GM23338 (cell line): ENCODE measurements at regions not wholly inside any gene's neighbourhood (a gene's known extent, or its start where the extent isn't known, plus 50 kb on each side); places are given as distances from the start of the nearest gene placed in this dataset.

Source experiments
- ATAC-seq: fragments of 200-7000 bp; cut with Tn5 transposase; 3 replicates; pipeline ENCODE4 v1.9.1; 2020
- DNase-seq: peaks from one replicate; pipeline ENCODE4 v3.0.0-alpha.2; 2015; ENCODE audit warnings: low spot score
- H2AFZ ChIP-seq: fragments of 200-600 bp; sonication (generic); 2 replicates; pipeline ENCODE4 v1.8.0; 2016; ENCODE audit warnings: antibody characterized with exemption, mild to moderate bottlenecking, moderate library complexity
- H3F3A ChIP-seq: fragments of 200-600 bp; sonication (generic); replicated peaks from 2 replicates; pipeline ENCODE4 v1.8.0; 2017; ENCODE audit warnings: antibody characterized with exemption, mixed run types, low read depth
- H3K27ac ChIP-seq: fragments of 200-600 bp; sonication (generic); 2 replicates; pipeline ENCODE4 v1.6.1; 2016; ENCODE audit warnings: low read depth
- H3K27me3 ChIP-seq: fragments of 200-600 bp; sonication (generic); 2 replicates; pipeline ENCODE4 v1.8.0; 2016; ENCODE audit warnings: mild to moderate bottlenecking, mixed run types, moderate library complexity; ENCODE audit not compliant: insufficient read depth
- H3K36me3 ChIP-seq: fragments of 200-600 bp; sonication (generic); 2 replicates; pipeline ENCODE4 v1.8.0; 2016; ENCODE audit warnings: mild to moderate bottlenecking; ENCODE audit not compliant: insufficient read depth
- H3K4me1 ChIP-seq: fragments of 200-600 bp; sonication (generic); 2 replicates; pipeline ENCODE4 v1.8.0; 2016; ENCODE audit warnings: mild to moderate bottlenecking, moderate library complexity; ENCODE audit not compliant: insufficient read depth
- H3K4me2 ChIP-seq: fragments of 200-600 bp; sonication (generic); 2 replicates; pipeline ENCODE4 v1.7.1; 2017; ENCODE audit warnings: mixed run types
- H3K4me3 ChIP-seq: fragments of 200-600 bp; sonication (generic); 2 replicates; pipeline ENCODE4 v1.6.1; 2016; ENCODE audit warnings: mixed run types
- H3K79me2 ChIP-seq: fragments of 200-600 bp; sonication (generic); replicated peaks from 2 replicates; pipeline ENCODE4 v1.8.0; 2017; ENCODE audit warnings: mild to moderate bottlenecking; ENCODE audit not compliant: insufficient read depth
- H3K9me2 ChIP-seq: fragments of 200-600 bp; sonication (generic); 2 replicates; pipeline ENCODE4 v1.8.0; 2017; ENCODE audit not compliant: insufficient read depth
- H4K20me1 ChIP-seq: fragments of 200-600 bp; sonication (generic); replicated peaks from 2 replicates; pipeline ENCODE4 v1.8.0; 2017; ENCODE audit warnings: mild to moderate bottlenecking; ENCODE audit not compliant: insufficient read depth
- H3K27ac Mint-ChIP-seq: 2 replicates; pipeline ENCODE4 v1.8.0; 2020; ENCODE audit warnings: inconsistent platforms, mild to moderate bottlenecking, moderate library complexity, mixed read lengths
- H3K27me3 Mint-ChIP-seq: 3 replicates; pipeline ENCODE4 v1.8.0; 2022; ENCODE audit warnings: low read depth, mild to moderate bottlenecking, moderate library complexity, mixed read lengths, inconsistent platforms; ENCODE audit not compliant: insufficient read depth, poor library complexity
- H3K36me3 Mint-ChIP-seq: 3 replicates; pipeline ENCODE4 v1.8.0; 2021; ENCODE audit warnings: low read depth, mild to moderate bottlenecking, inconsistent platforms, moderate library complexity, mixed read lengths
- H3K4me1 Mint-ChIP-seq: 3 replicates; pipeline ENCODE4 v1.8.0; 2020; ENCODE audit warnings: mild to moderate bottlenecking, inconsistent platforms, mixed read lengths
- H3K4me3 Mint-ChIP-seq: 3 replicates; pipeline ENCODE4 v1.8.0; 2021; ENCODE audit warnings: moderate library complexity, mild to moderate bottlenecking, inconsistent platforms, mixed read lengths
- H3K9me3 Mint-ChIP-seq: 3 replicates; pipeline ENCODE4 v1.8.0; 2020; ENCODE audit warnings: moderate library complexity, mild to moderate bottlenecking, inconsistent platforms, mixed read lengths
- CREB1 ChIP-seq: fragments of 250-450 bp; sonication (Bioruptor Pico); IDR thresholded peaks from 2 replicates; pipeline ENCODE4 v1.5.0; 2020; ENCODE audit warnings: low read depth, mild to moderate bottlenecking, moderate library complexity
- EZH2 ChIP-seq: fragments of 200-600 bp; sonication (generic); IDR thresholded peaks from one replicate; pipeline ENCODE4 v1.8.0; 2017; ENCODE audit warnings: antibody characterized with exemption, mild to moderate bottlenecking, low read depth; ENCODE audit not compliant: unreplicated experiment
- EZH2phosphoT487 ChIP-seq: fragments of 200-600 bp; sonication (generic); IDR thresholded peaks from one replicate; pipeline ENCODE4 v1.8.1; 2018; ENCODE audit warnings: antibody characterized with exemption; ENCODE audit not compliant: unreplicated experiment
- JUNB ChIP-seq: IDR thresholded peaks from one replicate; pipeline ENCODE4 v1.6.1; 2016; ENCODE audit warnings: antibody characterized with exemption; ENCODE audit not compliant: unreplicated experiment
- NANOG ChIP-seq: IDR thresholded peaks from 2 replicates; pipeline ENCODE4 v1.6.1; 2016; ENCODE audit warnings: antibody characterized with exemption, borderline replicate concordance
- POLR2AphosphoS5 ChIP-seq: IDR thresholded peaks from 2 replicates; pipeline ENCODE4 v1.6.1; 2016; ENCODE audit warnings: antibody characterized with exemption, low read depth
- STAT1 ChIP-seq: IDR thresholded peaks from one replicate; pipeline ENCODE4 v1.6.1; 2016; ENCODE audit warnings: antibody characterized with exemption; ENCODE audit not compliant: unreplicated experiment
- ZNF114 ChIP-seq: fragments of 250-450 bp; sonication (Bioruptor Pico); IDR thresholded peaks from 2 replicates; pipeline ENCODE4 v1.5.0; 2020; ENCODE audit warnings: mild to moderate bottlenecking, moderate library complexity
- ZNF331 ChIP-seq: fragments of 250-450 bp; sonication (Bioruptor Pico); IDR thresholded peaks from 2 replicates; pipeline ENCODE4 v1.5.0; 2020; ENCODE audit warnings: low read depth, mild to moderate bottlenecking, moderate library complexity
- TF ChIP-seq, protein P1 (sequence below): fragments of 250-450 bp; sonication (Bioruptor Pico); IDR thresholded peaks from 2 replicates; pipeline ENCODE4 v1.5.0; 2020; ENCODE audit warnings: mild to moderate bottlenecking, moderate library complexity
- TF ChIP-seq, protein P2 (sequence below): IDR thresholded peaks from one replicate; pipeline ENCODE4 v1.6.1; 2018; ENCODE audit warnings: antibody characterized with exemption; ENCODE audit not compliant: unreplicated experiment
- TF ChIP-seq, protein P3 (sequence below): IDR thresholded peaks from 2 replicates; pipeline ENCODE4 v1.6.1; 2016; ENCODE audit warnings: antibody characterized with exemption
- TF ChIP-seq, protein P4 (sequence below), 2 experiments: fragments of 200-600 bp in 1 of 2; sonication (generic) in 1 of 2; conservative IDR thresholded peaks; 2 replicates each; pipeline versions ENCODE4 v1.5.1 to v1.6.1; 2016 to 2017; ENCODE audit warnings: antibody characterized with exemption in 2 of 2, low read depth in 2 of 2, mild to moderate bottlenecking in 2 of 2, moderate library complexity in 1 of 2

DNA sequence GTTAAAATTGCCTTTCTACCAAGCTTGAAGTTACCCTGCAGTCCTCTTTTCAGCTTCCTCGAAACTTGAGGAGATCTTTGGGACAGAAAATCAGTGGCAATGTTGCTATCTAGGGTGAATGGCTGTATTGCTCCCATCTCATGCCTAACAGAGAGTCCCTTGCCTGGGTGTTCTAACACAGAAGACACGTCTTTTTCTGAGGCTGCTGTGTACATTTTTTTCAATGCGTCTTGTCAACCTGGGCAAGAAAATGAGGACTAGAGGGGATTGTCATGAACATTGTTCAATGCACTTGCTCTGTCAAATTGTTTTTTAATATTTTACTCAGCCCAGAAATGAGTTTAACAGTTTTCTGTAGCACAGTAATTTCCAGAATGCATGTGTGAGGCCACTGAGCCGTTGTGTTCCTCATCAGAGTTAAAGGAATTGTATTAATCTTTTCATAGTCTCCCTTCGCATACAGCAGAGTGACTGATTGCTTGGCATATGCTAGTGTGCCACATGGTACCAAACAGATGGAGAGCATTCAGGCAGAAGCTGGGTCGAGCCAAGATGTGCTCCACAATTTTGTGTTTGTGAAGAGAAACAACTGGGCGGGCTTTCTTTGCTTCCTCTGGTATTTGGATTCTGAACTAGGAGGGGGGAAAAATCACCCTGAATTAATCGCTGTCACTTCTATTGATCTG lies 86.0 kb downstream of the CASP12 start:
- H3K36me3 Mint-ChIP-seq, result no peaks in the 10 kb centered on the region
- DNase-seq, result no peak
- Histone ChIP-seq H2AFZ (no peak overlapping the region; the same call in 1 of the 2 replicates), H3K4me2 (no peak overlapping the region), H3K79me2 (no peaks in the 10 kb centered on the region), H3K27ac (no peak overlapping the region), H4K20me1 (no peaks in the 10 kb centered on the region), H3K36me3 (no peaks in the 10 kb centered on the region), H3F3A (no peaks in the 10 kb centered on the region), H3K27me3 (no peaks in the 10 kb centered on the region), H3K9me2 (no peaks in the 10 kb centered on the region; the same call in 1 of the 2 replicates), H3K4me3 (no peak overlapping the region), H3K4me1 (no peaks in the 10 kb centered on the region)
- H3K4me1 Mint-ChIP-seq, result peaks cover 10% of the 10 kb centered on the region
- H3K4me3 Mint-ChIP-seq, result no peak overlapping the region
- no peak for ATAC-seq
- peaks cover 1% of the 10 kb centered on the region for H3K27me3 Mint-ChIP-seq
- H3K27ac Mint-ChIP-seq, result no peak overlapping the region
- H3K9me3 Mint-ChIP-seq, result no peaks in the 10 kb centered on the region; the same call in 2 of the 3 replicates
- TF ChIP-seq, protein P1, sequence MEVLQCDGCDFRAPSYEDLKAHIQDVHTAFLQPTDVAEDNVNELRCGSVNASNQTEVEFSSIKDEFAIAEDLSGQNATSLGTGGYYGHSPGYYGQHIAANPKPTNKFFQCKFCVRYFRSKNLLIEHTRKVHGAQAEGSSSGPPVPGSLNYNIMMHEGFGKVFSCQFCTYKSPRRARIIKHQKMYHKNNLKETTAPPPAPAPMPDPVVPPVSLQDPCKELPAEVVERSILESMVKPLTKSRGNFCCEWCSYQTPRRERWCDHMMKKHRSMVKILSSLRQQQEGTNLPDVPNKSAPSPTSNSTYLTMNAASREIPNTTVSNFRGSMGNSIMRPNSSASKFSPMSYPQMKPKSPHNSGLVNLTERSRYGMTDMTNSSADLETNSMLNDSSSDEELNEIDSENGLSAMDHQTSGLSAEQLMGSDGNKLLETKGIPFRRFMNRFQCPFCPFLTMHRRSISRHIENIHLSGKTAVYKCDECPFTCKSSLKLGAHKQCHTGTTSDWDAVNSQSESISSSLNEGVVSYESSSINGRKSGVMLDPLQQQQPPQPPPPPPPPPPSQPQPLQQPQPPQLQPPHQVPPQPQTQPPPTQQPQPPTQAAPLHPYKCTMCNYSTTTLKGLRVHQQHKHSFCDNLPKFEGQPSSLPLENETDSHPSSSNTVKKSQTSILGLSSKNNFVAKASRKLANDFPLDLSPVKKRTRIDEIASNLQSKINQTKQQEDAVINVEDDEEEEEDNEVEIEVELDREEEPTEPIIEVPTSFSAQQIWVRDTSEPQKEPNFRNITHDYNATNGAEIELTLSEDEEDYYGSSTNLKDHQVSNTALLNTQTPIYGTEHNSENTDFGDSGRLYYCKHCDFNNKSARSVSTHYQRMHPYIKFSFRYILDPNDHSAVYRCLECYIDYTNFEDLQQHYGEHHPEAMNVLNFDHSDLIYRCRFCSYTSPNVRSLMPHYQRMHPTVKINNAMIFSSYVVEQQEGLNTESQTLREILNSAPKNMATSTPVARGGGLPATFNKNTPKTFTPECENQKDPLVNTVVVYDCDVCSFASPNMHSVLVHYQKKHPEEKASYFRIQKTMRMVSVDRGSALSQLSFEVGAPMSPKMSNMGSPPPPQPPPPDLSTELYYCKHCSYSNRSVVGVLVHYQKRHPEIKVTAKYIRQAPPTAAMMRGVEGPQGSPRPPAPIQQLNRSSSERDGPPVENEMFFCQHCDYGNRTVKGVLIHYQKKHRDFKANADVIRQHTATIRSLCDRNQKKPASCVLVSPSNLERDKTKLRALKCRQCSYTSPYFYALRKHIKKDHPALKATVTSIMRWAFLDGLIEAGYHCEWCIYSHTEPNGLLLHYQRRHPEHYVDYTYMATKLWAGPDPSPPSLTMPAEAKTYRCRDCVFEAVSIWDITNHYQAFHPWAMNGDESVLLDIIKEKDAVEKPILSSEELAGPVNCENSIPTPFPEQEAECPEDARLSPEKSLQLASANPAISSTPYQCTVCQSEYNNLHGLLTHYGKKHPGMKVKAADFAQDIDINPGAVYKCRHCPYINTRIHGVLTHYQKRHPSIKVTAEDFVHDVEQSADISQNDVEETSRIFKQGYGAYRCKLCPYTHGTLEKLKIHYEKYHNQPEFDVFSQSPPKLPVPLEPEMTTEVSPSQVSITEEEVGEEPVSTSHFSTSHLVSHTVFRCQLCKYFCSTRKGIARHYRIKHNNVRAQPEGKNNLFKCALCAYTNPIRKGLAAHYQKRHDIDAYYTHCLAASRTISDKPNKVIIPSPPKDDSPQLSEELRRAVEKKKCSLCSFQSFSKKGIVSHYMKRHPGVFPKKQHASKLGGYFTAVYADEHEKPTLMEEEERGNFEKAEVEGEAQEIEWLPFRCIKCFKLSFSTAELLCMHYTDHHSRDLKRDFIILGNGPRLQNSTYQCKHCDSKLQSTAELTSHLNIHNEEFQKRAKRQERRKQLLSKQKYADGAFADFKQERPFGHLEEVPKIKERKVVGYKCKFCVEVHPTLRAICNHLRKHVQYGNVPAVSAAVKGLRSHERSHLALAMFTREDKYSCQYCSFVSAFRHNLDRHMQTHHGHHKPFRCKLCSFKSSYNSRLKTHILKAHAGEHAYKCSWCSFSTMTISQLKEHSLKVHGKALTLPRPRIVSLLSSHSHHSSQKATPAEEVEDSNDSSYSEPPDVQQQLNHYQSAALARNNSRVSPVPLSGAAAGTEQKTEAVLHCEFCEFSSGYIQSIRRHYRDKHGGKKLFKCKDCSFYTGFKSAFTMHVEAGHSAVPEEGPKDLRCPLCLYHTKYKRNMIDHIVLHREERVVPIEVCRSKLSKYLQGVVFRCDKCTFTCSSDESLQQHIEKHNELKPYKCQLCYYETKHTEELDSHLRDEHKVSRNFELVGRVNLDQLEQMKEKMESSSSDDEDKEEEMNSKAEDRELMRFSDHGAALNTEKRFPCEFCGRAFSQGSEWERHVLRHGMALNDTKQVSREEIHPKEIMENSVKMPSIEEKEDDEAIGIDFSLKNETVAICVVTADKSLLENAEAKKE (CRISPR knock-in tag), result no peak
- TF ChIP-seq ZNF331 (CRISPR knock-in tag) (no peak), NANOG (no peak), EZH2 (no peak), CREB1 (CRISPR knock-in tag) (no peak), ZNF114 (CRISPR knock-in tag) (no peak), POLR2AphosphoS5 (no peak), EZH2phosphoT487 (no peak), JUNB (no peak), STAT1 (no peak)
- TF ChIP-seq, protein P2, sequence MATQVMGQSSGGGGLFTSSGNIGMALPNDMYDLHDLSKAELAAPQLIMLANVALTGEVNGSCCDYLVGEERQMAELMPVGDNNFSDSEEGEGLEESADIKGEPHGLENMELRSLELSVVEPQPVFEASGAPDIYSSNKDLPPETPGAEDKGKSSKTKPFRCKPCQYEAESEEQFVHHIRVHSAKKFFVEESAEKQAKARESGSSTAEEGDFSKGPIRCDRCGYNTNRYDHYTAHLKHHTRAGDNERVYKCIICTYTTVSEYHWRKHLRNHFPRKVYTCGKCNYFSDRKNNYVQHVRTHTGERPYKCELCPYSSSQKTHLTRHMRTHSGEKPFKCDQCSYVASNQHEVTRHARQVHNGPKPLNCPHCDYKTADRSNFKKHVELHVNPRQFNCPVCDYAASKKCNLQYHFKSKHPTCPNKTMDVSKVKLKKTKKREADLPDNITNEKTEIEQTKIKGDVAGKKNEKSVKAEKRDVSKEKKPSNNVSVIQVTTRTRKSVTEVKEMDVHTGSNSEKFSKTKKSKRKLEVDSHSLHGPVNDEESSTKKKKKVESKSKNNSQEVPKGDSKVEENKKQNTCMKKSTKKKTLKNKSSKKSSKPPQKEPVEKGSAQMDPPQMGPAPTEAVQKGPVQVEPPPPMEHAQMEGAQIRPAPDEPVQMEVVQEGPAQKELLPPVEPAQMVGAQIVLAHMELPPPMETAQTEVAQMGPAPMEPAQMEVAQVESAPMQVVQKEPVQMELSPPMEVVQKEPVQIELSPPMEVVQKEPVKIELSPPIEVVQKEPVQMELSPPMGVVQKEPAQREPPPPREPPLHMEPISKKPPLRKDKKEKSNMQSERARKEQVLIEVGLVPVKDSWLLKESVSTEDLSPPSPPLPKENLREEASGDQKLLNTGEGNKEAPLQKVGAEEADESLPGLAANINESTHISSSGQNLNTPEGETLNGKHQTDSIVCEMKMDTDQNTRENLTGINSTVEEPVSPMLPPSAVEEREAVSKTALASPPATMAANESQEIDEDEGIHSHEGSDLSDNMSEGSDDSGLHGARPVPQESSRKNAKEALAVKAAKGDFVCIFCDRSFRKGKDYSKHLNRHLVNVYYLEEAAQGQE, result no peak
- TF ChIP-seq, protein P3, sequence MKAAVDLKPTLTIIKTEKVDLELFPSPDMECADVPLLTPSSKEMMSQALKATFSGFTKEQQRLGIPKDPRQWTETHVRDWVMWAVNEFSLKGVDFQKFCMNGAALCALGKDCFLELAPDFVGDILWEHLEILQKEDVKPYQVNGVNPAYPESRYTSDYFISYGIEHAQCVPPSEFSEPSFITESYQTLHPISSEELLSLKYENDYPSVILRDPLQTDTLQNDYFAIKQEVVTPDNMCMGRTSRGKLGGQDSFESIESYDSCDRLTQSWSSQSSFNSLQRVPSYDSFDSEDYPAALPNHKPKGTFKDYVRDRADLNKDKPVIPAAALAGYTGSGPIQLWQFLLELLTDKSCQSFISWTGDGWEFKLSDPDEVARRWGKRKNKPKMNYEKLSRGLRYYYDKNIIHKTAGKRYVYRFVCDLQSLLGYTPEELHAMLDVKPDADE, result no peak
- TF ChIP-seq, protein P4, sequence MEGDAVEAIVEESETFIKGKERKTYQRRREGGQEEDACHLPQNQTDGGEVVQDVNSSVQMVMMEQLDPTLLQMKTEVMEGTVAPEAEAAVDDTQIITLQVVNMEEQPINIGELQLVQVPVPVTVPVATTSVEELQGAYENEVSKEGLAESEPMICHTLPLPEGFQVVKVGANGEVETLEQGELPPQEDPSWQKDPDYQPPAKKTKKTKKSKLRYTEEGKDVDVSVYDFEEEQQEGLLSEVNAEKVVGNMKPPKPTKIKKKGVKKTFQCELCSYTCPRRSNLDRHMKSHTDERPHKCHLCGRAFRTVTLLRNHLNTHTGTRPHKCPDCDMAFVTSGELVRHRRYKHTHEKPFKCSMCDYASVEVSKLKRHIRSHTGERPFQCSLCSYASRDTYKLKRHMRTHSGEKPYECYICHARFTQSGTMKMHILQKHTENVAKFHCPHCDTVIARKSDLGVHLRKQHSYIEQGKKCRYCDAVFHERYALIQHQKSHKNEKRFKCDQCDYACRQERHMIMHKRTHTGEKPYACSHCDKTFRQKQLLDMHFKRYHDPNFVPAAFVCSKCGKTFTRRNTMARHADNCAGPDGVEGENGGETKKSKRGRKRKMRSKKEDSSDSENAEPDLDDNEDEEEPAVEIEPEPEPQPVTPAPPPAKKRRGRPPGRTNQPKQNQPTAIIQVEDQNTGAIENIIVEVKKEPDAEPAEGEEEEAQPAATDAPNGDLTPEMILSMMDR (conservative IDR thresholded peaks at IDR 0.05; ENCODE audit: low read depth in 2 of 2), result no peak
